ENCODE measurements at regions not wholly inside any gene's neighbourhood (a gene's known extent, or its start where the extent isn't known, plus 50 kb on each side); places are given as distances from the start of the nearest gene placed in this dataset.
"Not testable (repeated sequence)": the region's sequence is repeated elsewhere in the genome, so short reads cannot be mapped to it uniquely, and the experiment has no call there.

DNA sequence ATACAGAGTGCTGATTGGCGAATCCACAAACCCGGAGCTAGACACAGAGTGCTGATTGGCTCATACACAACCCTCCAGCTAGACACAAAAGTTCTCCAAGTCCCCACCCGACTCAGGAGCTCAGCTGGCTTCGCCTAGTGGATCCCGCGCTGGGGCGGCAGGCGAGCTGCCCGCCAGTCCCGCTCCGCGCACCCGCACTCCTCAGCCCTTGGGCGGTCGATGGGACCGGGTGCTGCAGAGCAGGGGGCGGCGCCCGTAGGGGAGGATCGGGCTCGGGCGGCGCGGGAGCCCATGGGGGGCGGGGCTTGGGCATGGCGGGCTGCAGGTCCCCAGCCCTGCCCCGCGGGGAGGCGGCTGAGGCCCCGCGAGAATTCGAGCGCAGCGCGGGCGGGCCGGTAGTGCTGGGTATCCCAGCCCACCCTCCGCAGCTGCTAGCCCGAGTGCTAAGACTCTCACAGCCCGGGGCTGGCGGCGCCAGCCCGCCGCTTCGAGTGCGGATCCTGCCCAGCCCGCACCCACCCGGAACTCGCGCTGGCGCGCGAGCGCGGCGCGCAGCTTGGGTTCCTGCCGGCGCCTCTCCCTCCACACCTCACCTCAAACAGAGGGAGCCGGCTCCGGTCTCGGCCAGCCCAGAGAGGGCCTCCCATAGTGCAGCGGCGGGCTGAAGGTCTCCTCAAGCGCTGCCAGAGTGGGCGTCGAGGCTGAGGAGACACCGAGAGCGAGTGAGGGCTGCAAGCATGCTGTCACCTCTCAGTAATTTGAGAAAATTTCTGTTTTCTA lies 75.5 kb upstream of the ATP5MC3 start:
- H3K27ac ChIP-seq (ENCODE audit: low read depth, low read length): no peak overlapping the region
- H3K36me3 ChIP-seq (ENCODE audit: insufficient read depth, low read length): no peaks in the 10 kb centered on the region
- H3K9me3 ChIP-seq (ENCODE audit: low read length): no peaks in the 10 kb centered on the region
- H3K4me3 ChIP-seq (ENCODE audit: low read depth in 1 of 2, low read length in 2 of 2): no peak overlapping the region
- H3K4me1 ChIP-seq (ENCODE audit: insufficient read depth, low read length): no peaks in the 10 kb centered on the region
- no peak overlapping the region for H3K9ac ChIP-seq (ENCODE audit: low read length)
- peaks cover 0 to 5% of the 10 kb centered on the region in 2 donors for H3K27me3 ChIP-seq (ENCODE audit: control insufficient read depth in 1 of 2, insufficient read depth in 2 of 2, low read length in 2 of 2)

DNA sequence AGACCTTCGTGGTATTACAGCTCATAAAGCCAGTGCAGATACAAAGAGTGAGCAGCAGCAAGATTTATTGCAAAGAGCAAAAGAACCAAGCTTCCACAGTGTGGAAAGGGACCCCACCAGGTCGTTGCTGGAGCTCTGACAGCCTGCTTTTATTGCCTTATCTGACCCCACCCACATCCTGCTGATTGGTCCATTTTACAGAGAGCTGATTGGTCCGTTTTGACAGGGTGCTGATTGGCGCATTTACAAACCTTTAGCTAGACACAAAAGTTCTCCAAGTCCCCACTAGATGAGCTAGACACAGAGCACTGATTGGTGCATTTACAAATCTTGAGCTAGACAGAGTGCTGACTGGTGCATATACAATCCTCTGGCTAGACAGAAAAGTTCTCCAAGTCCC lies 74.9 kb upstream of the ATP5MC3 start:
- H3K36me3 ChIP-seq (ENCODE audit: insufficient read depth, low read length); H3K9me3 ChIP-seq (ENCODE audit: low read length); H3K27ac ChIP-seq (ENCODE audit: low read depth, low read length); H3K27me3 ChIP-seq (ENCODE audit: control insufficient read depth in 1 of 2, insufficient read depth in 2 of 2, low read length in 2 of 2); H3K4me3 ChIP-seq (ENCODE audit: low read depth in 1 of 2, low read length in 2 of 2); H3K9ac ChIP-seq (ENCODE audit: low read length); H3K4me1 ChIP-seq (ENCODE audit: insufficient read depth, low read length): not testable (repeated sequence)

DNA sequence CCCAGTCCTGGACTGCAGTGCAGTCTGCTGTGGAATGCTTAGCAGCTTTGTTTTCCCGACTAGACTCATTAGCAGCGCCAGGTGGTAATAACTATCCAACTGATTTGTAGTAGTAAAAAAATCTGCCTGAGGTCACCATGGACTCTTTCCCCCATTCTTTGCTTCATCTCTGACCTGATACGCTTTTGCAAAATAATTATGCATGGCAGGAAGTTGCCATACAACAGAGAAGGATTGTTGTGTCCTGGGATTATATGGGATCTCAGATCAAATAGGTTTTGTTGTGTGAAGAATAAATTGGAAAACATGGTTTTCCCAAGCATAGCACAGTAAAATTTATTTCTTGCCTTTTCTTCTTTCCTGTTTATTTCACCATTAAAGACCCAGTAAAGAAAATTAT lies 72.4 kb upstream of the ATP5MC3 start:
- Histone ChIP-seq H3K9me3 (ENCODE audit: low read length) (no peaks in the 10 kb centered on the region), H3K4me3 (ENCODE audit: low read depth in 1 of 2, low read length in 2 of 2) (no peak overlapping the region), H3K4me1 (ENCODE audit: insufficient read depth, low read length) (no peaks in the 10 kb centered on the region), H3K27me3 (ENCODE audit: control insufficient read depth in 1 of 2, insufficient read depth in 2 of 2, low read length in 2 of 2) (peaks cover 0 to 5% of the 10 kb centered on the region in 2 donors), H3K9ac (ENCODE audit: low read length) (no peak overlapping the region), H3K36me3 (ENCODE audit: insufficient read depth, low read length) (no peaks in the 10 kb centered on the region), H3K27ac (ENCODE audit: low read depth, low read length) (no peak overlapping the region)

DNA sequence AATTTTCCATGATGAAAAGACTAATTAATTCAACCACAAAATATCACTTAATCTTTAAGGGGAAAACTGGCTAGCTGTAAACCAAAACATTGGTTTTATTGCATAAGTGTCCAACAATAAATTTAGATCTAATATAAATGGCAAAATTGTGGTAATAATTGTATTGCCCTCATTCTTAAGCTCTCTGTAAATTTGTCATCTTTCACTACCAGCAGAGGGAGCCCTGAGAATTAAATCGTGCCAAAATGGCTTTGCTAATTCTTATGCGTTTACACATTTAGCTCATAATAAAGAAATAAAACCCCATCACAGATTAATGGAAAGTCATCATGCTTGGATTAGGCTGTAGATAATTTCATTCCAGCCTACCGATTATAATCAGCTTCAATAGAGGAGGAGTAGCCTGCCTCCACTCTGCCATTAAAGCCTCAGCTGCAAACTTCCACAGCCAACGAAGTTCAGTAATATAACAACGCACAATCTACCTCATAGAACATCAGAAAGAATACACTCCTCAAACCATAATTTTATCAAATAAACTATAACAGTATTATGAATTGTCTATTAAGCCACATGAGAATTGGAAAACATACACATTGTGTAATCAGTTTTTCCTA lies 70.0 kb upstream of the ATP5MC3 start:
- H3K4me3 ChIP-seq (ENCODE audit: low read depth in 1 of 2, low read length in 2 of 2): no peak overlapping the region
- peaks cover 0 to 5% of the 10 kb centered on the region in 2 donors for H3K27me3 ChIP-seq (ENCODE audit: control insufficient read depth in 1 of 2, insufficient read depth in 2 of 2, low read length in 2 of 2)
- no peaks in the 10 kb centered on the region for H3K36me3 ChIP-seq (ENCODE audit: insufficient read depth, low read length)
- H3K9ac ChIP-seq (ENCODE audit: low read length): no peak overlapping the region
- H3K4me1 ChIP-seq (ENCODE audit: insufficient read depth, low read length): no peaks in the 10 kb centered on the region
- H3K9me3 ChIP-seq (ENCODE audit: low read length): no peaks in the 10 kb centered on the region
- no peak overlapping the region for H3K27ac ChIP-seq (ENCODE audit: low read depth, low read length)

DNA sequence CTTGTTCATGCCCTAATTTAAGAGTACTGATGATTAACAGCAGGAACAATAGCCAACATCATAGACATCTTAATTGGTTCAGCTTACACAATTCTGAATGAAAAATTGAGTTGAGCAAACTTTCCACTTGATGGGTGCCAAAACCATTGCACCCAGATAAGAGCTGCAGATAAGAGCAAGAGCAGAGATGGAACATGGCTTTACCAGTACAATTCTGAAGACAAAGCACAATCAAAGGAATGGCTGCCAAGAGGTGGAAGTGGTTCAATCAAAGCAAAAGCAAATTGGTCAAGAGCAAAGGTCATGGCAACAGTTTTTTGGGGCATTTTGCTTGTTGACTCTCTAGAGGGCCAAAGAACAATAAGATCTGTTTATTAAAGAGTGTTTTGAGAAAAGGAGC lies 65.6 kb upstream of the ATP5MC3 start:
- H3K4me3 ChIP-seq (ENCODE audit: low read depth in 1 of 2, low read length in 2 of 2): no peak overlapping the region
- H3K4me1 ChIP-seq (ENCODE audit: insufficient read depth, low read length): no peaks in the 10 kb centered on the region
- no peak overlapping the region for H3K9ac ChIP-seq (ENCODE audit: low read length)
- no peaks in the 10 kb centered on the region for H3K9me3 ChIP-seq (ENCODE audit: low read length)
- H3K36me3 ChIP-seq (ENCODE audit: insufficient read depth, low read length): no peaks in the 10 kb centered on the region
- no peak overlapping the region for H3K27ac ChIP-seq (ENCODE audit: low read depth, low read length)
- no peaks in the 10 kb centered on the region for H3K27me3 ChIP-seq (ENCODE audit: control insufficient read depth in 1 of 2, insufficient read depth in 2 of 2, low read length in 2 of 2)

DNA sequence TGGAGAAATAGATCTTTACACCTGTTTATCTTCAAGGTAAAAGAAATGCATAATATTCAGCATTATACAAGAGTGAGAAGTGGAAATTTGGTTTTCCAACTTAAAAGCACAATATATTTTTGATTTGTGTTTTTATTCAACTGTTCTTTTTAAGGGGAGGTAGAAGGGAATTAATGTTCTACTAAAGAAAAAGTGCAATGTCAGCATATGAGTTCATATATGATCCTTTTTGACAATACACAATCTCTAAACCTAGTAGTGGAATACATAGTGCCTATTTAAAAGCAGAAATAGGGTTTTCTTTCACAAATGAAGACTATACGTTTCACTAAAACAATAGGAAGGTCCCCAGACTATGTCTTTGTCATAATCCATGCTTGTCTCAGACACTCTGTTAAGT lies 63.2 kb upstream of the ATP5MC3 start:
- Histone ChIP-seq H3K36me3 (ENCODE audit: insufficient read depth, low read length) (no peaks in the 10 kb centered on the region), H3K9ac (ENCODE audit: low read length) (no peak overlapping the region), H3K27me3 (ENCODE audit: control insufficient read depth in 1 of 2, insufficient read depth in 2 of 2, low read length in 2 of 2) (no peaks in the 10 kb centered on the region), H3K27ac (ENCODE audit: low read depth, low read length) (no peak overlapping the region), H3K4me3 (ENCODE audit: low read depth in 1 of 2, low read length in 2 of 2) (no peak overlapping the region), H3K9me3 (ENCODE audit: low read length) (no peaks in the 10 kb centered on the region), H3K4me1 (ENCODE audit: insufficient read depth, low read length) (no peaks in the 10 kb centered on the region)

DNA sequence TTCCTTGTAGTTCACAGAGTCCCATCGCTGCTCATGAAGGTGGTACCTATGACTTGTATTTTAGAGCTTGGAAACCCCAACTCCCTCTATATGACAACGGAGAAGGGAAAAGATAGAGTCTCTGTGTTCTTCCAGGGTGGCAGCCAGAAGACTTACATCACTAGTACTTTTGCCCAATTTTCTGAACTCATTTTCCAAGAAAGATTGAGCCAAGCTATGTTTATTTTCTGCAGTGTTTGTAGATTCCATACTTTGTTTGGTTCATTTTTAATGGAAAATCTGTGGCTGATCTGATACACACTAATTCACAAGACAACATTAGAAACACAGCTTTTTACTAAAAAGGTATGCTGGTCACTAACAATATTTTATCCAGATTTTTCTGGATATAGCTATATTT lies 60.2 kb upstream of the ATP5MC3 start:
- H3K9me3 ChIP-seq (ENCODE audit: low read length): no peaks in the 10 kb centered on the region
- H3K4me1 ChIP-seq (ENCODE audit: insufficient read depth, low read length): no peaks in the 10 kb centered on the region
- no peak overlapping the region for H3K9ac ChIP-seq (ENCODE audit: low read length)
- H3K4me3 ChIP-seq (ENCODE audit: low read depth in 1 of 2, low read length in 2 of 2): no peak overlapping the region
- H3K36me3 ChIP-seq (ENCODE audit: insufficient read depth, low read length): no peaks in the 10 kb centered on the region
- no peaks in the 10 kb centered on the region for H3K27me3 ChIP-seq (ENCODE audit: control insufficient read depth in 1 of 2, insufficient read depth in 2 of 2, low read length in 2 of 2)
- no peak overlapping the region for H3K27ac ChIP-seq (ENCODE audit: low read depth, low read length)

DNA sequence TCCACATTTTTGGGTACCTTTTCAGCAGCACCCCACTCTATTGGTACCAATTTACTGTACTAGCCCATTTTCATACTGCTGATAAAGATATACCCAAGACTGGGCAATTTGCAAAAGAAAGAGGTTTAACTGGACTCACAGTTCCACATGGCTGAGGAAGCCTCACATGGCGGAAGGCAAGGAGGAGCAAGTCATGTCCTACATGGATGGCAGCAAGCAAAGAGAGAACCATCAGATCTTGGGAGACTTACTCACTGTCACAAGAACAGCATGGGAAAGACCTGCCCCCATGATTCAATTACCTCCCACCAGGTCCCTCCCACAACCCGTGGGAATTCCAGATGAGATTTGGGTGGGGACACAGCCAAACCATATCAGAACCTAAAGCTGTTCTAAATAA lies 58.5 kb upstream of the ATP5MC3 start:
- H3K4me3 ChIP-seq (ENCODE audit: low read depth in 1 of 2, low read length in 2 of 2); H3K9me3 ChIP-seq (ENCODE audit: low read length); H3K4me1 ChIP-seq (ENCODE audit: insufficient read depth, low read length); H3K9ac ChIP-seq (ENCODE audit: low read length); H3K27ac ChIP-seq (ENCODE audit: low read depth, low read length); H3K27me3 ChIP-seq (ENCODE audit: control insufficient read depth in 1 of 2, insufficient read depth in 2 of 2, low read length in 2 of 2); H3K36me3 ChIP-seq (ENCODE audit: insufficient read depth, low read length): not testable (repeated sequence)

DNA sequence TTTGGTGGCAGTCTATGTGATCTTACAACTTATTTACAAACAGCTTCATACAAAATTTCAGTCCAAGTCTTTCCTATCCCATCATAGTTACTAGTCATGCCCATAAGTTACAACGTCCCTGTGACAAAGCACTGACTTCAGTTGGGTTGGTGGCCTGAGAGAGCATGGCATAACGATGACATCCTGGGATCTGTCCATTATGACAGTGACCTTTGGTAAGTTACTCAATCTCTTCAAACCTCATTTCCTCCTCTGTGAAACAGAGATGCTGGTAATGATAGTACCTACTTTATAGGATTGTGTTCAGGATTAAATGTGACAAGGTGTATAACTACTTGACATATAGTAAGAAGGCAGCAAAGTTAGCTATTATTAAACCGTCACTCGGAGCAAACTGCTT lies 55.4 kb upstream of the ATP5MC3 start:
- Histone ChIP-seq H3K9me3 (ENCODE audit: low read length) (no peaks in the 10 kb centered on the region), H3K36me3 (ENCODE audit: insufficient read depth, low read length) (no peaks in the 10 kb centered on the region), H3K4me1 (ENCODE audit: insufficient read depth, low read length) (peaks cover 10% of the 10 kb centered on the region), H3K4me3 (ENCODE audit: low read depth in 1 of 2, low read length in 2 of 2) (no peak overlapping the region), H3K27me3 (ENCODE audit: control insufficient read depth in 1 of 2, insufficient read depth in 2 of 2, low read length in 2 of 2) (no peaks in the 10 kb centered on the region), H3K27ac (ENCODE audit: low read depth, low read length) (no peak overlapping the region), H3K9ac (ENCODE audit: low read length) (no peak overlapping the region)

DNA sequence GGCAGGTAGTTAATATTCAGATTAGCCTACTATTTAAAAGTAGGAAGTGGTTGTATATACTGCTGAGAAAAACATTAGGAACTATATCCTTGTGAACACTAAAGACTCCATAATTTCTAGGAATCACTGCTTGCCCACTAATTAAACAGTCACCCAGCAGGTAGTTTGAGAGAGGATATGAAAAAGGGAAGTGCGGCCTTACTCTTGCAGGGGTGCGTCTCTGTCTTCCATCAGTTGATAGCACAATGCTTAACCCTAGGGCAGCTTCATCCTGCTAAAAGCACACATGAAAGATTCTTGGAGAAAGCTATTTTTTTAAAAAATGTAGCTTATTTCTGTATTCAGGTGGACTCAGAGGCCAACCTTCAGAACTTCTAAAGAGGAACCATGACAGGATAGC lies 53.1 kb upstream of the ATP5MC3 start:
- Histone ChIP-seq H3K9me3 (ENCODE audit: low read length) (no peaks in the 10 kb centered on the region), H3K36me3 (ENCODE audit: insufficient read depth, low read length) (no peaks in the 10 kb centered on the region), H3K27ac (ENCODE audit: low read depth, low read length) (no peak overlapping the region), H3K9ac (ENCODE audit: low read length) (no peak overlapping the region), H3K4me1 (ENCODE audit: insufficient read depth, low read length) (peaks cover 10% of the 10 kb centered on the region), H3K4me3 (ENCODE audit: low read depth in 1 of 2, low read length in 2 of 2) (no peak overlapping the region), H3K27me3 (ENCODE audit: control insufficient read depth in 1 of 2, insufficient read depth in 2 of 2, low read length in 2 of 2) (no peaks in the 10 kb centered on the region)

DNA sequence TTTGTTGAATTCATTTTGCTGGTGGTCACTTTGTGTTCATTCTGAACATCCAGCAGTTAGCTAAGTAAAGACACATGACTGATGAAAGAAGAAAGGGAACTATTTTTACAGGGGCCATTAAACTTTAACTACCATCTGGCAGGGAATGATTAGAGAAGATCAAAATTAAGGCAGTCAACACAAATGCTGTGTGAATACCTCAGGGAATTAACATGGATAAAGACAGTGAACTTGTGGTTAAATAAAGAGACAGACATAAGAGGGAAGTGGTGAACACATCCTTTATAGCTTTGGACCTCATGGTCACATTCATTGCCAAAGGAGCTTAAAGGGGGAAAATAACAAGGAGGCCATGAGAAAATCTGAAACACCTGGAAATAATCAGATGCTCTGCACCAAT lies 52.6 kb upstream of the ATP5MC3 start:
- Histone ChIP-seq H3K4me1 (ENCODE audit: insufficient read depth, low read length) (peaks cover 10% of the 10 kb centered on the region), H3K9ac (ENCODE audit: low read length) (no peak overlapping the region), H3K27ac (ENCODE audit: low read depth, low read length) (no peak overlapping the region), H3K9me3 (ENCODE audit: low read length) (no peaks in the 10 kb centered on the region), H3K4me3 (ENCODE audit: low read depth in 1 of 2, low read length in 2 of 2) (no peak overlapping the region), H3K36me3 (ENCODE audit: insufficient read depth, low read length) (no peaks in the 10 kb centered on the region), H3K27me3 (ENCODE audit: control insufficient read depth in 1 of 2, insufficient read depth in 2 of 2, low read length in 2 of 2) (no peaks in the 10 kb centered on the region)

DNA sequence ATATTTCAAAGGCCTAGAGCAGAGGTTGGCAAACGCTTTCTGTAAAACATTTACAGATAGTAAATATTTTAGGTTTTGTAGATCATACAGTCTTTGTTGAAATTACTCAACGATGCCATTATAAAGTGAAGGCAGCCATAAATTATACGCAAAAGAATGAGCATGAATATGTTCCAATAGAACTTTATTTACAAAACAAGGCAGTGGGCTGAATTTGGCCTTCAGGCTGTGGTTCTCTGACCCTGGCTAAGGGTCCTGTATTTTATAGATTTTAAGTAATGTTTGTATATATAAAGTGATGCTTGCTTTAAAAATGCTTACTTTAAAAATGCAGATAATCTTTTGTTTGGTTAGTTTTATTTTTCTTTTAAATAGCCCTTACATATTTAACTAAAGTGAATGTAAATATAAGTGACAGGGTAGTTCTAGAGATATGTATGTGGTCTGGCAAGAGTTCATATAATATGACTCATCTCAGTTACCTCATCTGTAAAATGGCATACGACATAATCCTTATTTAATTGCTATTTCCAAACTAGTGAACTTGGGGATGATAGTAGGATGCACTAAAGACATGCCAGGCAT lies 51.7 kb upstream of the ATP5MC3 start:
- no peaks in the 10 kb centered on the region for H3K36me3 ChIP-seq (ENCODE audit: insufficient read depth, low read length)
- no peak overlapping the region for H3K27ac ChIP-seq (ENCODE audit: low read depth, low read length)
- H3K9me3 ChIP-seq (ENCODE audit: low read length): no peaks in the 10 kb centered on the region
- no peak overlapping the region for H3K4me3 ChIP-seq (ENCODE audit: low read depth in 1 of 2, low read length in 2 of 2)
- H3K4me1 ChIP-seq (ENCODE audit: insufficient read depth, low read length): peaks cover 10% of the 10 kb centered on the region
- no peak overlapping the region for H3K9ac ChIP-seq (ENCODE audit: low read length)
- H3K27me3 ChIP-seq (ENCODE audit: control insufficient read depth in 1 of 2, insufficient read depth in 2 of 2, low read length in 2 of 2): no peaks in the 10 kb centered on the region

Data from muscle layer of colon (tissue), 2 donors.